Endothelial cell of umbilical vein (primary cell): ENCODE measurements at regions not wholly inside any gene's neighbourhood (a gene's known extent, or its start where the extent isn't known, plus 50 kb on each side); places are given as distances from the start of the nearest gene placed in this dataset.

Source experiments
- BruUV-seq: library from RNA; stranded (reverse); fragments of 400-500 nt; replicated peaks from 2 replicates; lab custom pipeline; 2021; lab: Mats Ljungman, UMichigan
- CTCF ChIA-PET: fragments of 300-600, 350-600 bp; sonication (Branson Sonifier 250); formaldehyde crosslinking; loops from one replicate; lab custom pipeline; 2021; ENCODE audit warnings: antibody characterized with exemption, inconsistent platforms; lab: Charles Lee
- POLR2A ChIA-PET: fragments of 300-600, 350-600 bp; sonication (Branson Sonifier 250); formaldehyde crosslinking; loops from one replicate; lab custom pipeline; 2021; ENCODE audit warnings: antibody characterized with exemption, inconsistent platforms; lab: Charles Lee
- DNase-seq: peaks from one replicate; pipeline ENCODE4 v3.0.0-alpha.2; 2011; ENCODE audit warnings: low read depth, low spot score
- FAIRE-seq: peaks from 2 replicates; lab custom pipeline; 2011; peaks lifted over from hg19 to GRCh38; lab: Jason Lieb, UNC
- H2AFZ ChIP-seq: 2 replicates; pipeline ENCODE4 v1.6.0; 2012; ENCODE audit warnings: low read depth, low read length, control low read depth, inconsistent platforms
- H3K27ac ChIP-seq: 2 replicates; pipeline ENCODE4 v1.5.1; 2011; ENCODE audit warnings: low read depth, mild to moderate bottlenecking, control low read depth, low read length, moderate library complexity; ENCODE audit not compliant: insufficient read depth
- H3K27me3 ChIP-seq, 2 experiments: 2 replicates each; pipeline versions ENCODE4 v1.6.0 to v1.6.1; 2011; ENCODE audit warnings: low read length in 2 of 2, mixed read lengths in 1 of 2; ENCODE audit not compliant: control insufficient read depth in 2 of 2, insufficient read depth in 2 of 2
- H3K36me3 ChIP-seq, 2 experiments: 2 replicates in 1 of 2; 3 replicates in 1 of 2; pipeline ENCODE4 v1.5.1; 2011; ENCODE audit warnings: low read length in 2 of 2, mild to moderate bottlenecking in 1 of 2, moderate library complexity in 1 of 2; ENCODE audit not compliant: control insufficient read depth in 2 of 2, insufficient read depth in 2 of 2; ENCODE audit errors: extremely low read depth in 1 of 2
- H3K4me1 ChIP-seq: 3 replicates; pipeline ENCODE4 v1.5.1; 2011; ENCODE audit warnings: mild to moderate bottlenecking, low read length; ENCODE audit not compliant: control insufficient read depth, insufficient read depth; ENCODE audit errors: extremely low read depth
- H3K4me2 ChIP-seq: 2 replicates; pipeline ENCODE4 v1.6.1; 2011; ENCODE audit warnings: low read length, control low read depth, mixed read lengths; ENCODE audit not compliant: insufficient read depth
- H3K4me3 ChIP-seq, 3 experiments: fragments of 200-600 bp in 1 of 3; sonication (generic), shearing (Covaris generic) in 1 of 3; replicated peaks in 1 of 3; 2 replicates each; pipeline ENCODE4 v1.5.1; 2011 to 2016; ENCODE audit warnings: control low read depth in 3 of 3, low read length in 3 of 3, mild to moderate bottlenecking in 2 of 3, inconsistent platforms in 1 of 3, low read depth in 1 of 3, moderate library complexity in 1 of 3; ENCODE audit not compliant: insufficient read depth in 1 of 3
- H3K79me2 ChIP-seq: 2 replicates; pipeline ENCODE4 v1.6.0; 2012; ENCODE audit warnings: low read length, inconsistent platforms; ENCODE audit not compliant: control insufficient read depth, insufficient read depth
- H3K9ac ChIP-seq: replicated peaks from 2 replicates; pipeline ENCODE3; 2011; ENCODE audit warnings: low read length, control low read depth; ENCODE audit not compliant: insufficient read depth; ENCODE audit errors: extremely low read depth
- H3K9me1 ChIP-seq: replicated peaks from 3 replicates; pipeline ENCODE4 v1.6.0; 2011; ENCODE audit warnings: mild to moderate bottlenecking, low read length; ENCODE audit not compliant: control insufficient read depth, insufficient read depth; ENCODE audit errors: extremely low read depth
- H3K9me3 ChIP-seq: replicated peaks from 2 replicates; pipeline ENCODE4 v1.5.1; 2012; ENCODE audit warnings: low read length, inconsistent platforms; ENCODE audit not compliant: control insufficient read depth, insufficient read depth
- H4K20me1 ChIP-seq: replicated peaks from 2 replicates; pipeline ENCODE3; 2011; ENCODE audit warnings: mild to moderate bottlenecking, low read length; ENCODE audit not compliant: control insufficient read depth, insufficient read depth; ENCODE audit errors: extremely low read depth
- CTCF ChIP-seq, 2 donors: IDR thresholded peaks; 1 replicate in 1 of 2; 2 replicates in 1 of 2; pipeline ENCODE4 v1.5.1; 2011; ENCODE audit warnings: low read length in 2 of 2, mild to moderate bottlenecking in 2 of 2, moderate library complexity in 2 of 2, control low read depth in 1 of 2, inconsistent platforms in 1 of 2, low read depth in 1 of 2; ENCODE audit not compliant: insufficient read depth in 1 of 2; ENCODE audit errors: extremely low read depth in 1 of 2
- EZH2 ChIP-seq: IDR thresholded peaks from 2 replicates; pipeline ENCODE4 v1.6.1; 2012; ENCODE audit warnings: borderline replicate concordance, low read depth, mild to moderate bottlenecking, moderate library complexity, low read length, inconsistent platforms; ENCODE audit not compliant: severe bottlenecking
- FOS ChIP-seq: IDR thresholded peaks from 2 replicates; pipeline ENCODE4 v1.6.1; 2011; ENCODE audit warnings: mild to moderate bottlenecking, low read length, moderate library complexity, borderline replicate concordance; ENCODE audit not compliant: insufficient read depth
- GATA2 ChIP-seq: IDR thresholded peaks from 2 replicates; pipeline ENCODE4 v1.7.0; 2011; ENCODE audit warnings: low read depth, mild to moderate bottlenecking, moderate library complexity, mixed read lengths, low read length; ENCODE audit not compliant: insufficient read length, insufficient read depth
- JUN ChIP-seq: IDR thresholded peaks from 2 replicates; pipeline ENCODE4 v1.6.1; 2011; ENCODE audit warnings: borderline replicate concordance, low read depth; ENCODE audit not compliant: insufficient read length, insufficient read depth
- MAX ChIP-seq: IDR thresholded peaks from 2 replicates; pipeline ENCODE4 v1.6.1; 2011; ENCODE audit not compliant: insufficient read depth, insufficient read length
- MYC ChIP-seq: IDR thresholded peaks from one replicate; pipeline ENCODE4 v1.6.1; 2011; ENCODE audit warnings: mild to moderate bottlenecking, low read depth, low read length
- POLR2A ChIP-seq: IDR thresholded peaks from 2 replicates; pipeline ENCODE4 v1.6.1; 2012; ENCODE audit warnings: low read depth, mild to moderate bottlenecking, control low read depth, low read length
- POLR2AphosphoS5 ChIP-seq: IDR thresholded peaks from 2 replicates; pipeline ENCODE4 v1.6.1; 2012; ENCODE audit warnings: low read depth, mild to moderate bottlenecking, control low read depth, low read length, moderate library complexity; ENCODE audit not compliant: insufficient read depth
- dilution Hi-C: fragments of 300-500 bp; cut with MboI; formaldehyde crosslinking; loops from one replicate; pipeline ENCODE4 v1.15.0; 2019; ENCODE audit warnings: low sequenced_read_pairs; ENCODE audit not compliant: extremely low pct_ligation_motif_present
- intact Hi-C: fragments of 100-400 bp; cut with micrococcal nuclease; formaldehyde crosslinking; loops from one replicate; pipeline ENCODE4 v1.10.0; 2022

GRCh38 chr6:98467091-98467490 is 367.3 kb upstream of the POU3F2 start:
- Histone ChIP-seq H3K9ac (no peak overlapping the region), H3K36me3 (no peaks in the 10 kb centered on the region), H3K27me3 (no peaks in the 10 kb centered on the region), H3K27ac (no peak overlapping the region), H4K20me1 (no peaks in the 10 kb centered on the region), H3K4me3 (no peak overlapping the region), H3K9me3 (peaks cover 11% of the 10 kb centered on the region), H3K4me1 (no peaks in the 10 kb centered on the region), H3K9me1 (no peaks in the 10 kb centered on the region), H3K79me2 (no peaks in the 10 kb centered on the region), H2AFZ (no peak overlapping the region), H3K4me2 (no peak overlapping the region)
- dilution Hi-C loops, result no loop called here
- ChIA-PET CTCF (no interaction called here), POLR2A (no interaction called here)
- TF ChIP-seq EZH2, result no peak
- TF ChIP-seq MAX, result no peak
- TF ChIP-seq FOS, result no peak
- TF ChIP-seq JUN, result no peak
- TF ChIP-seq CTCF (IDR thresholded peaks at IDR 0.05; ENCODE audit: extremely low read depth in 1 of 2, insufficient read depth in 1 of 2, low read depth in 1 of 2, low read length in 2 of 2), result no peak
- no peak for TF ChIP-seq POLR2A
- TF ChIP-seq MYC, result no peak
- no peak for TF ChIP-seq POLR2AphosphoS5
- no peak for TF ChIP-seq GATA2
- DNase-seq (no peak), FAIRE-seq (no peak)
- BruUV-seq, result no TSS peak
- intact Hi-C loops, result no loop called here
